ENCODE measurements at regions not wholly inside any gene's neighbourhood (a gene's known extent, or its start where the extent isn't known, plus 50 kb on each side); places are given as distances from the start of the nearest gene placed in this dataset.
A peak's percentile ranks its signal among the peaks of the same experiment; 100 is the strongest.

DNA sequence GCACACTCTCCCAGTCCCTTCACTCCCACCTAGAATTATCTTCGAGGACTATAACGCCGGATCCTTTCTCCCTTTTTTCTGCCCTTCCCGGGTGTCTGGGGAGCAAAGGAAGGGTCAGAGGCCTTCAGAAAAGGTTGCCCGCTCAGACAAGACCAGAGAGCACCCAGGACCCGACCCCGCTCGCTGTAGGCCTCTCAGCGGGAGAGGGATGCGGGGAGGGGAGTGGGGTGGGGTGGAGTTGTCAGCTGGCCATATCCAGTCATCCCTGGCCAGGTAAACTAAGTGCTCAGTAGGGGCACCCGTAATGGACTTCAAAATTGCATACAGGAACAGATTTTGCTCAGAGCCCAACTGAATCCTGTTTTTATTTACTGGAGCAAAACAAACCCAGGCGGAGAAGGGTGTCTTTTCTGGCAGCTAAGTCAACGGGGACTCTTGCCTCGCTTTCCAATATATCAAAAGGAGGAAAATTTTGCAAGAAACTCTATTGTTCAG is 65.0 kb downstream of the NOL4 start:
- no peak for ATAC-seq

GRCh38 chr18:34158881-34159690 is 65.6 kb downstream of the NOL4 start:
- peak; percentile 20 for DNase-seq
- intact Hi-C loops (cut with DNase I): no loop called here
- ATAC-seq: peak; percentile 25 to 27

More for the DNA sequence above, 65.0 kb downstream of the NOL4 start:
- intact Hi-C loops (cut with DNase I): no loop called here
- DNase-seq: no peak

- intact Hi-C loops (cut with DNase I): no loop called here
- ATAC-seq (no peak), DNase-seq (no peak)
These were observed 71.0 kb downstream of the NOL4 start for GRCh38 chr18:34153711-34154110.

GRCh38 chr18:34131006-34131405 is 93.7 kb downstream of the NOL4 start:
- ATAC-seq (no peak), DNase-seq (no peak)
- intact Hi-C loops (cut with DNase I): no loop called here

- intact Hi-C loops (cut with DNase I): loop anchor here in 1 of 2 donors (10.0 kb wide), 1 partner anchor 666 kb away; no protein-coding TSS in a partner anchor
- ATAC-seq (no peak), DNase-seq (no peak)
These were observed 96.3 kb downstream of the NOL4 start for GRCh38 chr18:34128436-34128835.

GRCh38 chr18:34126121-34126520 is 98.6 kb downstream of the NOL4 start:
- intact Hi-C loops (cut with DNase I): loop anchor here in 1 of 2 donors (10.0 kb wide), 1 partner anchor 669 kb away; no protein-coding TSS in a partner anchor

GRCh38 chr18:34122724-34123334 is 101.9 kb downstream of the NOL4 start:
- intact Hi-C loops (cut with DNase I): loop anchor here in 1 of 2 donors (10.0 kb wide), 1 partner anchor 672 kb away; no protein-coding TSS in a partner anchor
- DNase-seq (no peak), ATAC-seq (peak in 1 of 2 donors; percentile 40)

More at GRCh38 chr18:34126121-34126520, 98.6 kb downstream of the NOL4 start:
- ATAC-seq (no peak), DNase-seq (no peak)

DNA sequence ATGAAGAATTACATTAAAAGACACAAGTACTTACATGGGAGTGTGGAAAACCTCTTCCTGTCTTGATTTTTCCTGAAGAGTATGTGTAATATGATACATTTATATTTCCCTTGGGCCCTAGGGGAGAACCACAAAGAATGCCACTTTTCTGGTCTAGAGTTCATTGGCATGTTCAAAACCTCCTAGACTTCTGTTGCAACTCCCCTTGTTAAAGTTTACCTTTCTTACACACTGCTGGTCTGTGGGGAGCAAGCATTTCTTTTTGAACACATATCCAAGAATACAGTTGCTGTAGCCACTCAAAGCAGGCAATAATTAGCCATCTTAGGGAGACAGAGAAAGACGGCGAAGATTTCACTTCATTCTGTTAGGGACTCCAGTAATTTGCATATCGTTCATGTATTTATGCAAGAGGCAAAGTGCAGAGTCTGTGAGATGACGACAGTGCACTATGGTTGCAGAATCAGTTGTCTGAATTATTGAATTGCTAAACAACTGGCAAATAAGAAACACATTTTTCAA is 103.5 kb downstream of the NOL4 start:
- DNase-seq (no peak), ATAC-seq (no peak)
- intact Hi-C loops (cut with DNase I): loop anchor here in 1 of 2 donors (10.0 kb wide), 1 partner anchor 674 kb away; no protein-coding TSS in a partner anchor

- ATAC-seq (no peak), DNase-seq (no peak)
- intact Hi-C loops (cut with DNase I): loop anchor here in 1 of 2 donors (10.0 kb wide), 1 partner anchor 675 kb away; no protein-coding TSS in a partner anchor
These were observed 104.4 kb downstream of the NOL4 start for GRCh38 chr18:34120294-34120693.

DNA sequence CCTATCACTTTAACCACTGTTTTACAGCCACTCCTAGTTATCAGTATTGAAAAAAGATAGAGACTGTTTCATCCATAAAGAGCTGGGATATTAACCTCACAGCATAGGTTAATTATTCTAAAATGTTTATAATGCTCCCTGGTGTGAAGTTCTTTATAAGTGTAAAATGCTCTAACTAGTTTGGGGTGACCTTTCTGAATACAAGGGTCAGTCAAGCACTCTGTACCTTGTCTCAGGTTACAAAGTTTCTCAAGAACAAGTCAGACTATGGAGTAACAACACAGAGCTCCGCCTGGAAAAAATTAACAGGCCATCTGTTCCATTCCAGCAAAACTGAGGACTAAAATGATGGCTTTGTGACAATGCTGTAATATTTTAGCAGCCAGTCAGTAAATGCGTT is 107.4 kb downstream of the NOL4 start:
- ATAC-seq: no peak
- no peak for DNase-seq
- intact Hi-C loops (cut with DNase I): no loop called here

DNA sequence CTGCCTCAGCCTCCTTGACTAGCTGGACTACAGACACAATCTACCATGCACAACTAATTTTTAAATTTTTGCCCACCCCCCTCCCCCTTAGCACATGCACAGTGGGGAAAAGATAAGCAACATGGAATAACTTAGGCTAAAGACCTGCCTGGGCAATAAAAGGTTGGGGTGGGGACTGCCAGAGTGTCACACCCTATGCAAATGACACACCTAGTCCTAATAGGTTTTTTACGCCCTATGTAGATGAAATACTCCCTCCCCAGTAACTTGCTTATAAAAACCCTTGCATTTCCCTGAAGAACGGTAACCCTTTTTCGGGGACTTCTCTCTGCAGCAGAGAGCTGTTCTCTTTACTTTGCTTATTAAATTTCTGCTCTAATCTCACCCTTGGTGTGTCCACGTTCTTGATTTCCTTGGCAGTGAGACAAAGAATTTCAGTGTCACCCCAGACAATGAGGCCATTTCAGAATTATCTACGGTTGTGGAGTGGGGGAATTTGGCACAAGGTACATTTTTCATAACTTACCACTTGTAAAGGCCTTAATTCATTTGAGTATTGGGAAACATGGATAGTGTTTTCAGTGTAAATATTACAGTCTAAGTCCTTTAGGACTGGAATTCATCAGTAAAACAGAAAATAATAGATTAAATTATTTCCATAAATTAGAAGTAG is 109.2 kb downstream of the NOL4 start:
- DNase-seq (no peak), ATAC-seq (peak in 1 of 2 donors; percentile 77)
- intact Hi-C loops (cut with DNase I): no loop called here

DNA sequence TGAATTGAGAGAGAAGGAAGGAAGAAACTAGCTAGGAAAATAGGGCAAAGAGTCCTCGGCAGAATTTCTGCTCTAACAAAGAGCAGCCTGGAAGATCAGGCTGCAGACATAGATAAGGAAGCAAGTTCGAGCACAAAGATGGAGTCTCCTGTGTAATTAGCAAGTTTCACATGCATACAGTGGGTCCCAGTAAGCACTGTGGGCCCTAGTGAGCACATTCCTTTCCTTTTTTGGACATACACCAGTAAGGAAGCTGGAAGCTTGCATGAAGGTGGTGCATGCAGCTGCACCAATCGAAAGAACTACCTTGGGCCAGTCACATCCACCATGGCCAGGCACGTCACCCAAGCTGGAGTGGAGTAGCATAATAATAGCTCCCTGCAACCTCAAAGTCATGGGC is 109.7 kb downstream of the NOL4 start:
- DNase-seq (no peak), ATAC-seq (no peak)
- intact Hi-C loops (cut with DNase I): no loop called here

GRCh38 chr18:34108206-34108605 is 116.5 kb downstream of the NOL4 start:
- DNase-seq: no peak
- no peak for ATAC-seq
- intact Hi-C loops (cut with DNase I): no loop called here

DNA sequence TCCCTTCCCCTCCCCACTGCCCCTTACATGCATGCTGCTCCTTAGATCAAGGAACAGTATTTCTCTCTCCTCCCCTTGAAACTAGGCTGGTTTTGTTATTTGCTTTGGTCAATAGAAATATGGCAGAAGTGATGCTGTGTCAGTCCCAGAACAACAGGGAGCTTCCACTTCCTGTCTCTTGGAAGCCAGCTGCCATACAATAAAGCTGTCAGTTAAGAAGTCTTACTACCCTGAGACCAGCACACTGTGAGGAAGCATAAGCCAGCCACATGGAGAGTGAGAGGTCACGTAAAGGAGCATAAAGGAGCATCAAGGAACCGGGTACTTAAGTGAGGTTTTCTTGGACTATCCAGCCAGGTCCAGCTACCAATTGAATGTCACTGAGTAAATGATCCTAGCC is 126.6 kb downstream of the NOL4 start:
- DNase-seq (no peak), ATAC-seq (no peak)
- intact Hi-C loops (cut with DNase I): no loop called here

GRCh38 chr18:34097312-34097711 is 127.4 kb downstream of the NOL4 start:
- intact Hi-C loops (cut with DNase I): no loop called here
- no peak for ATAC-seq
- no peak for DNase-seq

GRCh38 chr18:34094148-34094547 is 130.6 kb downstream of the NOL4 start:
- intact Hi-C loops (cut with DNase I): no loop called here
- DNase-seq (no peak), ATAC-seq (no peak)

GRCh38 chr18:34092796-34093195 is 131.9 kb downstream of the NOL4 start:
- intact Hi-C loops (cut with DNase I): no loop called here
- ATAC-seq: no peak
- DNase-seq: no peak

DNA sequence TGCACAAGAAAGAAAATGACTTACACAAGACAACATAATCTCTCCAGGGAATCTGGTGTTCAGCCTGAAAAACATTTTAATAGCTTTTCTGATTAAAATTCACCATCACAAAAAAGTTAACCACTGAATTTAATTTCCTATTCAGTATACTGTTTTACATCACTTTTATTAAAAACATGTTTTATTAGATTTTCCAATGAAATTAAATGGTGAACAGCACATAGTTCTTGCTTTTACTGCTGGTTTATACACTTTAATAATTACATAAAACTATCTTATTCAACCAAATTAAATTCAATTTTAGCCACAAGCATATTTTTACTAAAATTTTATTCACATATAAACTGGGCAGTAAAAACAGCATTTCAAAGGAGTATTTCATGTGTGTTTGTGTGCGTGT is 138.3 kb downstream of the NOL4 start:
- intact Hi-C loops (cut with DNase I): no loop called here
- ATAC-seq (no peak), DNase-seq (no peak)

DNA sequence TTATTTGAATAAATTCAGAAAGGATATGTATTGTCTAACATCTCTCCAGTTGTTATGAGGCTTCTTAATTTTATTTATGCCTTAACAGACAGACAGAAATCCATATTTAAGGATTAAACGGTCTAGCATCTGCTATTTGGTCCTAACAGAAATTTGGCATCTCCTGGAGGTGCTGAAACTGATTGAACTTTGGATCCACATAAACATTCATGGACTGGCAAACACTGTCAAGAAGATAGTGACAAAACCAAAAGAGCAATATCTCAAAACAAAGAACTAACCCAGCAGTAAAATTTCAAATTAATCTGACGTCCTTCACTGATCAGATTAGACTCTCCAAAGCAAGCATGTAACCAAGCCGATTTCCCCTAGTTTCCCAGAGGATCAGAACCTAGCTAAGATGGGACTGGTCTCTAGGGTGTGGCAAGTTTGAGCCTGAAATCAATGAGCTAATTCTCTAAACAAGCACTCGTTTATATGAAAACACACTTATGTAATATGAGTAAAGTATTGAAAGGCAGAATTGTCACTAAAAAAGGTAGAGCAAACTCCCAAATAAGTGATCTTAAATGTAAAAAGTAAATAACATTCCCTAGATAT is 139.5 kb downstream of the NOL4 start:
- DNase-seq (no peak), ATAC-seq (no peak)
- intact Hi-C loops (cut with DNase I): no loop called here
